Osteoblast (primary cell): ENCODE measurements at regions not wholly inside any gene's neighbourhood (a gene's known extent, or its start where the extent isn't known, plus 50 kb on each side); places are given as distances from the start of the nearest gene placed in this dataset.

Experiments used
- DNase-seq: peaks from one replicate; pipeline ENCODE4 v3.0.0; 2011; ENCODE audit warnings: low spot score, mixed read lengths; ENCODE audit not compliant: insufficient read length; ENCODE audit errors: missing footprints
- H2AFZ ChIP-seq: 2 replicates; pipeline ENCODE4 v1.6.0; 2011; ENCODE audit warnings: mild to moderate bottlenecking, low read length
- H3K27ac ChIP-seq: 2 replicates; pipeline ENCODE4 v1.5.1; 2011; ENCODE audit warnings: mild to moderate bottlenecking, low read depth, low read length, moderate library complexity
- H3K27me3 ChIP-seq: 2 replicates; pipeline ENCODE4 v1.6.0; 2012; ENCODE audit warnings: mild to moderate bottlenecking, control low read depth, inconsistent platforms, low read length, moderate library complexity; ENCODE audit not compliant: insufficient read depth
- H3K36me3 ChIP-seq: 2 replicates; pipeline ENCODE4 v1.5.1; 2011; ENCODE audit warnings: mild to moderate bottlenecking, low read length, control low read depth, moderate library complexity; ENCODE audit not compliant: insufficient read depth
- H3K4me1 ChIP-seq: 2 replicates; pipeline ENCODE4 v1.5.1; 2011; ENCODE audit warnings: mild to moderate bottlenecking, low read length, control low read depth, moderate library complexity; ENCODE audit not compliant: insufficient read depth
- H3K4me2 ChIP-seq: 2 replicates; pipeline ENCODE4 v1.6.0; 2011; ENCODE audit warnings: mild to moderate bottlenecking, low read length; ENCODE audit not compliant: insufficient read depth
- H3K4me3 ChIP-seq: fragments of 200-600 bp; sonication (generic); 3 replicates; pipeline ENCODE4 v1.5.1; 2012; ENCODE audit warnings: mild to moderate bottlenecking, low read length, inconsistent platforms; ENCODE audit not compliant: insufficient read depth
- H3K79me2 ChIP-seq: 2 replicates; pipeline ENCODE4 v1.6.0; 2012; ENCODE audit warnings: mild to moderate bottlenecking, low read length, control low read depth, inconsistent platforms; ENCODE audit not compliant: insufficient read depth
- H3K9me3 ChIP-seq: 2 replicates; pipeline ENCODE4 v1.5.1; 2011; ENCODE audit warnings: low read depth, low read length, control low read depth
- H4K20me1 ChIP-seq: 2 replicates; pipeline ENCODE4 v1.6.0; 2012; ENCODE audit warnings: mild to moderate bottlenecking, low read length, control low read depth; ENCODE audit not compliant: insufficient read depth
- CTCF ChIP-seq: IDR thresholded peaks from 2 replicates; pipeline ENCODE4 v1.5.1; 2011; ENCODE audit warnings: mild to moderate bottlenecking, low read depth, low read length, moderate library complexity; ENCODE audit errors: extremely low read depth

DNA sequence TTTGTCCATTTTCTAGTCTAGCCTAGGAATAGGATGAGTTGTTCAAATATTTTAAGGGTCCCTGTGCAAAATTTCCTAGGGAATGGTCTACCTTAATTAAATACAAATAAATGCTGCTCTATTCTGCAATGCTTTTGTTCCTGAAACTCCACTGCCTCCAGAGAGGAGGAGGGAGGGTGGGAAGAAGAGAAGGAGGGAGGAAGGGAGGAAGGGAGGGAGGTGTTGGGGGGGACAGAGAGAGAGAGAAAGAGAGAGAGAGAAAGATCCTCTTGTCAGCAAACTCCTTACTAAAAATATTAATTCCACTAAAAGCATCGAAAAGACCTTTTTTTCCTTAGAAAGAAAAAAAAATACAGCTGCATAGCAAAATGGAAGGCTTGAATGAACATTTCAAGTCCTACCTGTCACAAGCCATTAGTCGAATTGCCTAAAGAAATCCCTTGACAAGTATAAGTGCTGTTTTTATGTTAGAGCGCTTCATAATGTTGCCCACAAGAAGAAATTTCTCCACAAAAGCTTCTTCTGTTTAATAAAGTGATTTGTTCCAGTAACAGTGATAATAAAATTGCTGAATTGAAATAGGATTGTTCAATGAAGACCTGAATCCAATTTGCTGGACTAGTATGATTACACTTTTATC, 106.0 kb downstream of the NKX6-1 start:
- H3K36me3 ChIP-seq, result no peaks in the 10 kb centered on the region
- H4K20me1 ChIP-seq, result no peaks in the 10 kb centered on the region
- H3K79me2 ChIP-seq, result no peaks in the 10 kb centered on the region
- no peak for DNase-seq
- H3K4me3 ChIP-seq, result no peak overlapping the region
- H3K9me3 ChIP-seq, result no peaks in the 10 kb centered on the region
- no peak overlapping the region for H3K4me2 ChIP-seq
- H3K27me3 ChIP-seq, result no peaks in the 10 kb centered on the region
- no peak for TF ChIP-seq CTCF
- H2AFZ ChIP-seq, result no peak overlapping the region
- no peak overlapping the region for H3K27ac ChIP-seq
- no peaks in the 10 kb centered on the region for H3K4me1 ChIP-seq

DNA sequence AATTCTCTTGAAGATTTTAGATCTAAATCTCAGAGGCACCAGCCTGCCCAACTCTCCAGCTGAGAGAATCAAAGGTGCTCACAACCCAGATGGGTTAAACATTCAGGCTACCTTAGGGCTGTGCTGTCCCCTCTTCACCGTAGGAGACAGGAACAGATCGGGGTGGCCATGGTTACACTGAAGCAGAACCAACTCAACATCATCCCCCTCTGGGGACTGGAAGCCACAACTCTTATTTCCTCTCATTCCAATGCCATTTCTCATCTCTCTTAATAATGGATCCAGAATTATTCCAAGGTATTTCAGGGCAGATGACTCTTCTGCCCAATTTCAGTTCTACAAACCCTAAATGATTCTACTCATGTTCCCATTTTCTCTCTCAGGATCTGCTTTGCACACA, 109.7 kb downstream of the NKX6-1 start:
- Histone ChIP-seq H3K27me3 (no peaks in the 10 kb centered on the region), H3K79me2 (no peaks in the 10 kb centered on the region), H2AFZ (no peak overlapping the region), H3K9me3 (no peaks in the 10 kb centered on the region), H3K36me3 (no peaks in the 10 kb centered on the region), H3K4me3 (no peak overlapping the region), H3K4me1 (no peaks in the 10 kb centered on the region), H3K4me2 (no peak overlapping the region), H3K27ac (no peak overlapping the region), H4K20me1 (no peaks in the 10 kb centered on the region)
- no peak for DNase-seq
- TF ChIP-seq CTCF, result no peak

GRCh38 chr4:84385203-84385602, 113.9 kb downstream of the NKX6-1 start:
- Histone ChIP-seq H3K4me2 (no peak overlapping the region), H3K27me3 (peaks cover 4% of the 10 kb centered on the region), H3K9me3 (no peaks in the 10 kb centered on the region), H3K4me3 (no peak overlapping the region), H3K36me3 (no peaks in the 10 kb centered on the region), H3K79me2 (no peaks in the 10 kb centered on the region), H3K27ac (no peak overlapping the region), H2AFZ (no peak overlapping the region), H4K20me1 (no peaks in the 10 kb centered on the region), H3K4me1 (no peaks in the 10 kb centered on the region)
- no peak for TF ChIP-seq CTCF
- DNase-seq, result no peak

DNA sequence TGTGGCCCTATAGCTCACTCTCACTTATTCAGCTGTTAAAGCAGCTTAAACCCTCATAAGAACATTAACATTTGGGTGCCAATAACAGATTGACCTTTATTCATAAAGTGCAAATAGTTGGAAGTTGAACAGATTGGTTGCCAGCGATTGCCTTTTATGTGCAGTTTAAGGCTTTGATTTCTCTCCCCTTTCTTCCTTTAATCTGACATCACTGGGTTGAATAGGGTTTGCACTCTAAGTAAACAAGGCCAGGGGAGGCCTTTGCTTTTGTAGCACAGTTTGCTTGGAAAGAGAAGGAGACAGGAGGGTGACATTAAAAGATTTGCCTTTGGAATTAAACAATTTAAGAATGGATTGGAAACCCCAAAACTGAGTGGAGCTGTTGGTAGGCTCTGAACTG, 114.3 kb downstream of the NKX6-1 start:
- Histone ChIP-seq H3K4me1 (no peaks in the 10 kb centered on the region), H3K4me2 (no peak overlapping the region), H3K79me2 (no peaks in the 10 kb centered on the region), H3K4me3 (no peak overlapping the region), H4K20me1 (no peaks in the 10 kb centered on the region), H3K27ac (no peak overlapping the region), H3K27me3 (peaks cover 4% of the 10 kb centered on the region), H3K36me3 (no peaks in the 10 kb centered on the region), H3K9me3 (no peaks in the 10 kb centered on the region), H2AFZ (no peak overlapping the region)
- TF ChIP-seq CTCF, result no peak
- DNase-seq, result no peak
